ENCODE measurements at regions not wholly inside any gene's neighbourhood (a gene's known extent, or its start where the extent isn't known, plus 50 kb on each side); places are given as distances from the start of the nearest gene placed in this dataset.
A peak's percentile ranks its signal among the peaks of the same experiment; 100 is the strongest.

GRCh38 chr13:47598340-47598911, 402.6 kb downstream of the SUCLA2 start:
- Histone ChIP-seq H3K36me3 (replicated peaks; ENCODE audit: insufficient read depth, low read depth) (no peaks in the 10 kb centered on the region), H3K9me3 (ENCODE audit: low read depth) (no peaks in the 10 kb centered on the region), H2AFZ (no peak overlapping the region), H4K20me1 (ENCODE audit: insufficient read depth, poor library complexity, severe bottlenecking) (no peaks in the 10 kb centered on the region), H3K9me2 (replicated peaks; ENCODE audit: insufficient read depth) (no peaks in the 10 kb centered on the region), H3K4me3 (no peak overlapping the region), H3K79me2 (no peaks in the 10 kb centered on the region), H3K27ac (no peak overlapping the region), H3K4me2 (no peak overlapping the region), H3K27me3 (no peaks in the 10 kb centered on the region), H3K4me1 (ENCODE audit: insufficient read depth) (no peaks in the 10 kb centered on the region)
- no peak for DNase-seq (ENCODE audit: low spot score)
- WGBS (ENCODE audit: low lambda C conversion rate, missing lambda C conversion rate) = 40% methylated on average over 2 of the region's 2 CpGs
- TF ChIP-seq, protein P1, sequence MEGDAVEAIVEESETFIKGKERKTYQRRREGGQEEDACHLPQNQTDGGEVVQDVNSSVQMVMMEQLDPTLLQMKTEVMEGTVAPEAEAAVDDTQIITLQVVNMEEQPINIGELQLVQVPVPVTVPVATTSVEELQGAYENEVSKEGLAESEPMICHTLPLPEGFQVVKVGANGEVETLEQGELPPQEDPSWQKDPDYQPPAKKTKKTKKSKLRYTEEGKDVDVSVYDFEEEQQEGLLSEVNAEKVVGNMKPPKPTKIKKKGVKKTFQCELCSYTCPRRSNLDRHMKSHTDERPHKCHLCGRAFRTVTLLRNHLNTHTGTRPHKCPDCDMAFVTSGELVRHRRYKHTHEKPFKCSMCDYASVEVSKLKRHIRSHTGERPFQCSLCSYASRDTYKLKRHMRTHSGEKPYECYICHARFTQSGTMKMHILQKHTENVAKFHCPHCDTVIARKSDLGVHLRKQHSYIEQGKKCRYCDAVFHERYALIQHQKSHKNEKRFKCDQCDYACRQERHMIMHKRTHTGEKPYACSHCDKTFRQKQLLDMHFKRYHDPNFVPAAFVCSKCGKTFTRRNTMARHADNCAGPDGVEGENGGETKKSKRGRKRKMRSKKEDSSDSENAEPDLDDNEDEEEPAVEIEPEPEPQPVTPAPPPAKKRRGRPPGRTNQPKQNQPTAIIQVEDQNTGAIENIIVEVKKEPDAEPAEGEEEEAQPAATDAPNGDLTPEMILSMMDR (IDR thresholded peaks at IDR 0.05; ENCODE audit: poor library complexity) = peak; percentile 41
- no peak for TF ChIP-seq EZH2 (IDR thresholded peaks at IDR 0.05; ENCODE audit: borderline replicate concordance)
- TF ChIP-seq EZH2phosphoT487 (IDR thresholded peaks at IDR 0.05; ENCODE audit: low read depth, severe bottlenecking, unreplicated experiment) = no peak

DNA sequence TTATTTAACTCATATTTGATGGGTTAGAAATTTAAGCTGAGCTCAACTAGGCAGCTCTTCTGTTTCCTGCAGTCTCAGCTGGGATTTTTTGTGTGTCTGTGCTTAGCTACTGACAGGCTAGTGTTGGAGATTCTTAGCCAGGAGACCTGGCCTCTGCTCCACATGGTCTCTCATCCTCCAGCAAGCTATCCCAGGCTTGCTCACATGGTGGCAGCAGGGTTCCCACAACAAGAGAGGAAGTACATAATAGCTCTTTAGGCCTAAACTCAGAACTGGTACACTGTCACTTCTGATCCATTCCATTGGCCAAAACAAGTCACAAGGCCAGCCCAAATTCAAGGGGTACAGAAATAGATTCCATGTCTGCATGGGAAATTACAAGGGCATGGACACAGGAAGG, 406.2 kb downstream of the SUCLA2 start:
- Histone ChIP-seq H3K79me2 (no peaks in the 10 kb centered on the region), H3K4me2 (no peak overlapping the region), H4K20me1 (ENCODE audit: insufficient read depth, poor library complexity, severe bottlenecking) (no peaks in the 10 kb centered on the region), H3K4me3 (no peak overlapping the region), H3K9me2 (replicated peaks; ENCODE audit: insufficient read depth) (no peaks in the 10 kb centered on the region), H3K27ac (no peak overlapping the region), H3K4me1 (ENCODE audit: insufficient read depth) (no peaks in the 10 kb centered on the region), H3K36me3 (replicated peaks; ENCODE audit: insufficient read depth, low read depth) (no peaks in the 10 kb centered on the region), H3K27me3 (no peaks in the 10 kb centered on the region), H2AFZ (no peak overlapping the region), H3K9me3 (ENCODE audit: low read depth) (no peaks in the 10 kb centered on the region)
- TF ChIP-seq EZH2 (IDR thresholded peaks at IDR 0.05; ENCODE audit: borderline replicate concordance) (no peak), EZH2phosphoT487 (IDR thresholded peaks at IDR 0.05; ENCODE audit: low read depth, severe bottlenecking, unreplicated experiment) (no peak)
- TF ChIP-seq, protein P1 (IDR thresholded peaks at IDR 0.05; ENCODE audit: poor library complexity) = no peak
- no peak for DNase-seq (ENCODE audit: low spot score)

DNA sequence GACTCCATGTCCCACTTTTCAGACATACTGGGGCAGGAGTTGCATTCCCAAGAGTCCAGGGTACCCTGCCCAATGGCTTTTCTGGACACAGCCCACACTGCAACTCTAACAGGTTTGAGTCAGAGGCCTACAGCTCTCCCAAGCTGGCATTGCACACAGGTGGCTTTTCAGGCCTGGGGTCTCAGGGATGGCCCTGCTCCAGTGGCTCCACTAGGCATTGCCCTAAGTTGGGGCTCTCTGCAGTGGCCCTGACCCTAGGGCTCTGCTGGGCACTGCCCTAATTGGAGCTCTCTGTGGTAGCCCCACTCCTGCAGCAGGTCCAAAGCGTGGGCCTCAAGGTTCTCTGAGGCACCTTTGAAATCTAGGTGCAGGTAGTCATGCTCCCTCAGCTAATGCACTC, 408.8 kb downstream of the SUCLA2 start:
- WGBS (ENCODE audit: low lambda C conversion rate, missing lambda C conversion rate) = 67% methylated on average over 1 of the region's 1 CpG
- no peak for DNase-seq (ENCODE audit: low spot score)

More for the DNA sequence above, 408.8 kb downstream of the SUCLA2 start:
- no peak overlapping the region for H3K27ac ChIP-seq
- no peaks in the 10 kb centered on the region for H3K36me3 ChIP-seq (replicated peaks; ENCODE audit: insufficient read depth, low read depth)
- H3K27me3 ChIP-seq = no peaks in the 10 kb centered on the region
- H3K79me2 ChIP-seq = no peaks in the 10 kb centered on the region
- no peaks in the 10 kb centered on the region for H3K9me2 ChIP-seq (replicated peaks; ENCODE audit: insufficient read depth)
- no peaks in the 10 kb centered on the region for H3K4me1 ChIP-seq (ENCODE audit: insufficient read depth)
- no peaks in the 10 kb centered on the region for H3K9me3 ChIP-seq (ENCODE audit: low read depth)
- H3K4me3 ChIP-seq = no peak overlapping the region
- H3K4me2 ChIP-seq = no peak overlapping the region
- H2AFZ ChIP-seq = no peak overlapping the region
- TF ChIP-seq EZH2phosphoT487 (IDR thresholded peaks at IDR 0.05; ENCODE audit: low read depth, severe bottlenecking, unreplicated experiment) = no peak
- TF ChIP-seq, protein P1 (IDR thresholded peaks at IDR 0.05; ENCODE audit: poor library complexity) = no peak
- TF ChIP-seq EZH2 (IDR thresholded peaks at IDR 0.05; ENCODE audit: borderline replicate concordance) = no peak
- H4K20me1 ChIP-seq (ENCODE audit: insufficient read depth, poor library complexity, severe bottlenecking) = no peaks in the 10 kb centered on the region

All from hepatocyte (in vitro differentiated cells).